ENCODE measurements at regions not wholly inside any gene's neighbourhood (a gene's known extent, or its start where the extent isn't known, plus 50 kb on each side); places are given as distances from the start of the nearest gene placed in this dataset.
"Not testable (repeated sequence)": the region's sequence is repeated elsewhere in the genome, so short reads cannot be mapped to it uniquely, and the experiment has no call there.

DNA sequence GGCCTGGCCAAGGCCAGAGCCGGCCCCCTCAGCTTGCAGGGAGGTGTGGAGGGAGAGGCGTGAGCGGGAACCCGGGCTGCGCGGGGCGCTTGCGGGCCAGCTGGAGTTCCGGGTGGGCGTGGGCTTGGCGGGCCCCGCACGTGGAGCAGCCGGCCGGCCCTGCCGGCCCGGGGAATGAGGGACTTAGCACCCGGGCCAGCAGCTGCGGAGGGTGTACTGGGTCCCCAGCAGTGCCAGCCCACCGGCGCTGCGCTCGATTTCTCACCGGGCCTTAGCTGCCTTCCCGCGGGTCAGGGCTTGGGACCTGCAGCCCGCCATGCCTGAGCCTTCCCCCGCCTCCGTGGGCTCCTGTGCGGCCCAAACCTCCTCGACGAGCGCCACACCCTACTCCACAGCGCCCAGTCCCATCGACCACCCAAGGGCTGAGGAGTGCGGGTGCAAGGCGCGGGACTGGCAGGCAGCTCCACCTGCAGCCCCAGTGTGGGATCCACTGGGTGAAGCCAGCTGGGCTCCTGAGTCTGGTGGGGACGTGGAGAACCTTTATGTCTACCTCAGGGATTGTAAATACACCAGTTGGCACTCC, 1800.2 kb downstream of the MRPL39 start:
- TF ChIP-seq, protein P1, sequence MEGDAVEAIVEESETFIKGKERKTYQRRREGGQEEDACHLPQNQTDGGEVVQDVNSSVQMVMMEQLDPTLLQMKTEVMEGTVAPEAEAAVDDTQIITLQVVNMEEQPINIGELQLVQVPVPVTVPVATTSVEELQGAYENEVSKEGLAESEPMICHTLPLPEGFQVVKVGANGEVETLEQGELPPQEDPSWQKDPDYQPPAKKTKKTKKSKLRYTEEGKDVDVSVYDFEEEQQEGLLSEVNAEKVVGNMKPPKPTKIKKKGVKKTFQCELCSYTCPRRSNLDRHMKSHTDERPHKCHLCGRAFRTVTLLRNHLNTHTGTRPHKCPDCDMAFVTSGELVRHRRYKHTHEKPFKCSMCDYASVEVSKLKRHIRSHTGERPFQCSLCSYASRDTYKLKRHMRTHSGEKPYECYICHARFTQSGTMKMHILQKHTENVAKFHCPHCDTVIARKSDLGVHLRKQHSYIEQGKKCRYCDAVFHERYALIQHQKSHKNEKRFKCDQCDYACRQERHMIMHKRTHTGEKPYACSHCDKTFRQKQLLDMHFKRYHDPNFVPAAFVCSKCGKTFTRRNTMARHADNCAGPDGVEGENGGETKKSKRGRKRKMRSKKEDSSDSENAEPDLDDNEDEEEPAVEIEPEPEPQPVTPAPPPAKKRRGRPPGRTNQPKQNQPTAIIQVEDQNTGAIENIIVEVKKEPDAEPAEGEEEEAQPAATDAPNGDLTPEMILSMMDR (IDR thresholded peaks at IDR 0.05) = not testable (repeated sequence)
- TF ChIP-seq POLR2A (IDR thresholded peaks at IDR 0.05) = not testable (repeated sequence)
